LNCAP (cell line): ENCODE measurements at regions not wholly inside any gene's neighbourhood (a gene's known extent, or its start where the extent isn't known, plus 50 kb on each side); places are given as distances from the start of the nearest gene placed in this dataset.

Source experiments
- TF ChIP-seq, protein P1 (sequence below): fragments of 450-650 bp; IDR thresholded peaks from 2 replicates; pipeline ENCODE4 v1.5.1; 2017; ENCODE audit warnings: mild to moderate bottlenecking

- TF ChIP-seq, protein P1, sequence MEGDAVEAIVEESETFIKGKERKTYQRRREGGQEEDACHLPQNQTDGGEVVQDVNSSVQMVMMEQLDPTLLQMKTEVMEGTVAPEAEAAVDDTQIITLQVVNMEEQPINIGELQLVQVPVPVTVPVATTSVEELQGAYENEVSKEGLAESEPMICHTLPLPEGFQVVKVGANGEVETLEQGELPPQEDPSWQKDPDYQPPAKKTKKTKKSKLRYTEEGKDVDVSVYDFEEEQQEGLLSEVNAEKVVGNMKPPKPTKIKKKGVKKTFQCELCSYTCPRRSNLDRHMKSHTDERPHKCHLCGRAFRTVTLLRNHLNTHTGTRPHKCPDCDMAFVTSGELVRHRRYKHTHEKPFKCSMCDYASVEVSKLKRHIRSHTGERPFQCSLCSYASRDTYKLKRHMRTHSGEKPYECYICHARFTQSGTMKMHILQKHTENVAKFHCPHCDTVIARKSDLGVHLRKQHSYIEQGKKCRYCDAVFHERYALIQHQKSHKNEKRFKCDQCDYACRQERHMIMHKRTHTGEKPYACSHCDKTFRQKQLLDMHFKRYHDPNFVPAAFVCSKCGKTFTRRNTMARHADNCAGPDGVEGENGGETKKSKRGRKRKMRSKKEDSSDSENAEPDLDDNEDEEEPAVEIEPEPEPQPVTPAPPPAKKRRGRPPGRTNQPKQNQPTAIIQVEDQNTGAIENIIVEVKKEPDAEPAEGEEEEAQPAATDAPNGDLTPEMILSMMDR, result no peak
Measured at GRCh38 chr12:86748894-86749293, 492.7 kb upstream of the MGAT4C start.

GRCh38 chr12:86744547-86745212 is 488.5 kb upstream of the MGAT4C start:
- TF ChIP-seq, protein P1, result no peak

DNA sequence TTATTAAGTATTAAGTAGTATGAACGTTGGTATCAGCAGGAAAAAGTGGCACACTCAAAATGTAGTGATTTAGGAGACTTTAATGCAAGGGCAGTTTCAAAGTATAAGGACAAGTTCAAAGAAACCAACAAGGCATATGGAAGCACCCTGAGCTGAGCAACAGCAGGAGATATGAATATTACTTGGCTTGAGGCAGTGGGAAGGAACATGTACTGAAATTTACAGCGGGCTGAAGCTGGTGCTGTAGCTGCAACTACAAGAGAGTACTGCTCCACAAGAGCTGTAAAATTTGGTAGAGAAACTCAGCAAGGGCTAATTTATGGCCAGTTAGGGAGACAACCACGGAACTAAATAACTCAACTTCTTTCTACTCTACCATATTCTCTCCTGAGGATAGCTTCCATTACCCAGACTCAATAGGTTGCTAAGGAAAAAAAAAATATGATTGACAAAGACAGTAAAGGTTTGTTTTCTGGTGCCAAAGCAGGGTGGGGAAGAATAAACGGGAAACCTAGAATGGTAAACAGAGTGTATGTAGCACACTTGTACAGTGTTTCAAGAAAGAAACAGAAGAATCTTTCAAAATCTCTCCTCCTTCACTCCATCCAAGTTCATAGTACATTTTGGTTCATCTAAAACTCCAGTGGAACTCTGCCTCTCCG is 487.8 kb upstream of the MGAT4C start:
- TF ChIP-seq, protein P1, result no peak

GRCh38 chr12:86741531-86741930 is 485.3 kb upstream of the MGAT4C start:
- TF ChIP-seq, protein P1, result no peak

- TF ChIP-seq, protein P1, result no peak
Measured at GRCh38 chr12:86735851-86736250, 479.7 kb upstream of the MGAT4C start.

DNA sequence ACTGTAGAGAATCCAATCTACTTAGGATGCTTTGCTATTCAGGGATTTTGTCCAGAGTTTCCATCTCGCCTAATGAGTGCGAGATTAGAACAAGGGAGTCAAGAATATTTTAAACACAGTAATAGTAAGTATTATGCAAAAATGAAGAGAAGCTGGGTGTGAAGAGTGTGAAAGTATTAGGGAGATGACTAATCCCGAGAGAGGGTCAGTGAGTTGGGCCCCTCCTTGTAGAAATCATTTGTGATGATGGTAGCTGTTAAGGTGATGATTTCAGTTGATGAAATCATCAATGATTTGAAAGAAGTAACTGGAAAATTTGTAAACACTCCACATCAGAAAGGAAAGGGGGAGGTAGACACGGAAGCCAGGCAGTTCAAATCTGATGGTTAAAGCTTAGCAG is 478.9 kb upstream of the MGAT4C start:
- TF ChIP-seq, protein P1, result no peak

- TF ChIP-seq, protein P1, result no peak
Measured at GRCh38 chr12:86730233-86730632, 474.0 kb upstream of the MGAT4C start.
